ENCODE measurements at regions not wholly inside any gene's neighbourhood (a gene's known extent, or its start where the extent isn't known, plus 50 kb on each side); places are given as distances from the start of the nearest gene placed in this dataset.
"Not testable (repeated sequence)": the region's sequence is repeated elsewhere in the genome, so short reads cannot be mapped to it uniquely, and the experiment has no call there.

- DNase-seq, result peak in 1 of 2 experiments; percentile 29
Observed at GRCh38 chr7:35975851-35976454, 175.1 kb downstream of the SEPTIN7 start.

DNA sequence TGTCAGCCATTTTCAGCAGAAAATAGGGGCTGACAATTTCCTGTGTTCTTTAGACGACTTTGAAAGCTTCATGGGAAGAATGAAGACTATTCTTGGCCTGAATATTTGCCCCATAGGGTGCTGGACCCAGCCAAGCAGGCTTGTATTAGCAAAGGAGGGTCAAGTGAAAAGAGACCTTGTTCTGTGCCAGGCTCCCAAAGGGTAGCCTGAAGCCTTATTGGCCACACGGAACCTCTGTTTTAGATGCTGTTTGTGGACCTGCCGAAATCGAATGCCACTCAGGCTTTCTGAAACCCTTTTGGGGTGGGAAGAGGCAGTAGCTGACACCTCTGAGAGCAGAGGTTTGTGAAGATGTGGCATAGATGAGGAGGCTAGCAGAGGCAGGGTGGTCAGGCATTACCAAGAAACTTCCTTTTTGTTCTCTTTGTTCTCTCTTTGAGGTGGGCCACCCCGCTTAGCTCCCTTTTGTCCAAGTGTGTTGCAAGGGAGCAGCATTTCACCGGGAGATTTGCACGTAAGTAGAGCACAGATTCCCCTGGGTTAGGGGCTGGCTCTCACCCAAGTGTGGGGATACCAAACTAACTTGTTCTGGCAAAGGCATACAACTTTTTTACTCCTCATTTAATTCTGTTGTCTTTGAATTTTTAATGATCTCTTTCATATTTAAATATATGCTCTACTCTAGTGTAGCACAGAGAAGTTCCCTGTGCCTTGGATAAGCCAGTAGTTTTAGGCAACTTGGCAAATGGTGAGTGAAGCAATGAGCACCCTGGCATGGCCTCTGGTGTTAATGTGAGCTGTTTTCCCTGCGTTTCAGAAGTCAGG is 174.0 kb upstream of the EEPD1 start:
- DNase-seq, result not testable (repeated sequence)

GRCh38 chr7:35982600-35982999 is 170.5 kb upstream of the EEPD1 start:
- no peak for DNase-seq

DNA sequence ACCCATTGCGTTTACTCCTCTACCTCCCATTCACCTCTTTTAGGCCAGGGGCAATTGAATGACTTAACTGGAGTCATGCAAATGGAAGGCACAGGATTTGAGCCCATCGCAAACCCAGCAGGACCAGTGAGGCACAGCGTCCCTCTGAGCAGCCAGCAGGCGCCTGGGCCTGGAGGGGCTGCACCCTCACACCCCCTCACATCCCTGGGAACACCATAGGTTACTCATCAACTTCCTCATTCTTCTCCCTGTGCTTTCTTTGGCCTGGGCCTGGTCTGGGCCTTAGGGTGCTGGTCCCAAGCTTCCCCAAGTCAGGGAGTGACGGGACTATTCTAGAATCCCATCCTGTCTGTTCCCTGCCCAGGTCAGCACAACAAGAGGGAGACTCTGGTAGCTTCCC is 169.4 kb upstream of the EEPD1 start:
- DNase-seq, result no peak

DNA sequence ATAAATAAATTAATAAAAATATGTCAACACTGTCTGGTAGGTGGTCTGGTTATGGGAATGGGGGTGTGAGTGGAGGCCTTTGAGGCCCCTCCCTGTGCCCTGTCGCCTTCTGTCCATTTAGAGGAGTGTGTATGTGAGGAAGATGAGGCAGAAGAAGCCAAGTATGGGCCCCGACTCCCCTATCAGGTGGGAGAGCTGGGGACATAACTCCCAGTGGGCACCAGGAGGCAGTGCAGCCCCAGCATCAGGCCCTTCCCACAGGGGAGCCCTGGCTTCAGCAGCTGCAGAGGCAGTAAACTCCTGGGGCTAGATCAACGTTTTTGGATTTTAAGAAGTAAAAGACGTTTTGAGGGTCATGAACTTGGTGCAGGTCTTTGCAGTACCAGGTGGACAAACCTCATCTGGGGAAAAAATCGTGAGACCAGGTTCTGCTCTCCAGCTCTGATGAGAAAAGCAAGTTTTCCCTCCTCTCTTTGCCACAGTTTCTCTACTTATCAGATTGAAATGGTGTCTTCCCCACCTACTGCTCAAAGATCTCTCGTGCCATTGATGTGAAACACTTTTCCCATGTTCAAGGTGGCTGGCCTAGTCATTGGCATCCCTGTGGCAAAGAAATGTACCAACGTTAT is 167.8 kb upstream of the EEPD1 start:
- peak; percentile 74 to 80 for DNase-seq

DNA sequence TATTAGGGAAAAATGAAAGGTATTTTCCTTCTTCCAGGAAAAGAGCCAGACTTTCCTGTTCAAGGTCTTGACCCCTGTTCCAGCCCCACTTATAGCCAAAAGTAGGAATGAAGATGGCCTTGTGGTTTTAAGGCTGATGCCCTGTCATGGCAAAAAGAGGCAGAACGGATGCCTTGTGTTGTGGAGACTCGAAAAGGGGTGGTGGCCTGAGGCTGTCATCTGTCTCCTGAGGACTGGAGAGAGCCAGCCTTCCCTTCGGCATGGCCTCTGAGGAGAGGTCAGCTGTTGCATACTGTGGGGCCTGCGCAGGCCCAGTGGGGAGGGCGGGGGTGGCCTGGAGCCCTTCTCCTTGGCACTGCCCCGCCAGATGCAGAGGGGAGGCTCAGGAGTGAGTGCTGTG is 166.0 kb upstream of the EEPD1 start:
- DNase-seq, result no peak

GRCh38 chr7:35988105-35988504 is 164.9 kb upstream of the EEPD1 start:
- no peak for DNase-seq

GRCh38 chr7:35988818-35989217 is 164.2 kb upstream of the EEPD1 start:
- DNase-seq, result no peak

- peak; percentile 27 to 39 for DNase-seq
Observed at GRCh38 chr7:35991511-35992232, 161.4 kb upstream of the EEPD1 start.

DNA sequence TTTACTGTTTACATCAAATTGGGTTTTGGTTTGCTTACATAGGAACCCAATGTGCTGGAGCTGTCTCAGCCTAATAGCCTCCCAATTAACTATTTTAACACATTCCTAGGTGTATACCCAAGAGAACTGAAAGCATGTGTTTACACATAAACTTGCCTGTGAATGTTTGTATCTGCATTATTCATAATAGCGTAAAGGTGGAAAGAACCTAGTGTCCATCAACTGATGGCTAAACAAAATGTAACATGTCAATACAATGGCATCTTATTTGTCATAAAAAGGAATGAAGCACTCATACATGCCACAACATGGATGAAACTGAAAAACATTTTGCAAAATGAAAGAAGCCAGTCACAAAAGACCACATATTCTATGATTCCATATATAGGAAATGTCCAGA is 160.6 kb upstream of the EEPD1 start:
- DNase-seq, result no peak

DNA sequence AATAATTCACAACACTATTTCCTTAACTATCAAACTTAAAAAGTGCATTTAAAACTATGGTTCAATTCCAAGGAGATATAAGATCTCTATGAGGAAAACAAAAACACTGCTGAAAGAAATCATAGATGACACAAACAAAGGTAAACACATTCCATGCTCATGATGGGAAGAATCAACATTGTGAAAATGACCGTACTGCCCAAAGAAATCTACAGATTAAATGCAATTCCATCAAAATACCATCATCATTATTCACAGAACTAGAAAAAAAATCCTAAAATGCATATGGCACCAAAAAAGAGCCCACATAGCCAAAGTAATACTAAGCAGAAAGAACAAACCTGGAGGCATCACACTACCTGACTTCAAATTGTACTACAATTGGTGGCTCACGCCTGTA is 159.9 kb upstream of the EEPD1 start:
- DNase-seq, result no peak

GRCh38 chr7:35993676-35994606 is 159.1 kb upstream of the EEPD1 start:
- DNase-seq, result no peak

DNA sequence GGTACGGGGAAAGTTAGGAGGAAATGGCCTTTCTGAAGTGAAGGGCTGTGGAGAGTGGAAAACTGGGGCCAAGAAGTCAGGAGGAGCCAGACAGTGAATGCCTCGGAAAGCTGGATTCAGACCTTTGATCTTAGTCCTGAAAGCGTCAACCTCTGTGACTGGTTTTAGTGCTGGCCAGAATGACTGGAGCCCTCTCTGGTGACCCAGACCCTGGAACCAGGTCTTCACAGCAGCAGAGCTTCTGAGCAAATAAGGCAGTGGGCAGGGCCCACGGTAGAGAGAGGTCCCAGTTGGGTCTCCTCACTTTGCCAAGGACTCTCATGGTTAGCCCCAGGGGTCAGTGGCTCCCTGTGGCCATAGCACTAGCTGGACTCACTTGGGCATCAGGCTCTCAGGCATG is 157.7 kb upstream of the EEPD1 start:
- no peak for DNase-seq

DNA sequence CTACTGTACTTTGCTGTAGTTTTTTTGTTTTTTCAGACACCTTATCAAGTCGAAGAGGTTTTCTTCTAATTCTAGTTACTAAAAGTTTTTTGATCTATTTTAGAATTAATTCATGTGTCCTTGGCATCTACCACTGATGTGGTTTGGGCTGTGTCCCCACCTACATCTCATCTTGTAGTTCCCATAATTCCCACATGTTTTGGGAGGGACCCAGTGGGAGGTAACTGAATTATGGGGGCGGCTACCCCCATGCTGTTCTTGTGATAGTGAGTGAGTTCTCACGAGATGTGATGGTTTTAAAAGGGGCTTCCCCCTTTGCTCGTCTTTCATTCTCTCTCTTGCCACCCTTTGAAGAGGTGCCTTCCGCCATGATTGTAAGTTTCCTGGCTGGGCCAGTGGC is 154.6 kb upstream of the EEPD1 start:
- no peak for DNase-seq

GRCh38 chr7:36001546-36001945 is 151.5 kb upstream of the EEPD1 start:
- DNase-seq, result no peak

GRCh38 chr7:36002900-36003299 is 150.2 kb upstream of the EEPD1 start:
- no peak for DNase-seq

GRCh38 chr7:36003343-36003742 is 149.7 kb upstream of the EEPD1 start:
- DNase-seq, result no peak

DNA sequence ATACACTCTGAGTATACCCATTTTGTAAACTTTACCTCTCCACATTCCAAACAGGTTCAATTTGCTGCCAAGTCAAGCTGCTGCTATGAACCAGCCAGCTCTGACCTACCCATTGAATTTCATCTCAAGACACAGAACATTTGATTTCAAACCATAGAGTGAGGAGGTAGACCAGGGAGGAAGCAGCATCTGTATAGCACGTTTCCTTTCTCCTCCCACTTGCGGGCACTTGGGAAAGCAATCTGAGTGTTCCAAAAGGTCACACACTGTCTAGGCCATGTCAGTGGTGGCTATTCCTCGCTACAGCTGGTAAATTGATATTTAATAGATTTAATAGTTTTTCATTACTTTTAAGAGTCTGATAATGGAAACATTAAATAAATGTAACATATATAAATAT is 147.8 kb upstream of the EEPD1 start:
- DNase-seq, result peak in 1 of 2 experiments; percentile 20

GRCh38 chr7:36005876-36006275 is 147.2 kb upstream of the EEPD1 start:
- DNase-seq, result no peak

DNA sequence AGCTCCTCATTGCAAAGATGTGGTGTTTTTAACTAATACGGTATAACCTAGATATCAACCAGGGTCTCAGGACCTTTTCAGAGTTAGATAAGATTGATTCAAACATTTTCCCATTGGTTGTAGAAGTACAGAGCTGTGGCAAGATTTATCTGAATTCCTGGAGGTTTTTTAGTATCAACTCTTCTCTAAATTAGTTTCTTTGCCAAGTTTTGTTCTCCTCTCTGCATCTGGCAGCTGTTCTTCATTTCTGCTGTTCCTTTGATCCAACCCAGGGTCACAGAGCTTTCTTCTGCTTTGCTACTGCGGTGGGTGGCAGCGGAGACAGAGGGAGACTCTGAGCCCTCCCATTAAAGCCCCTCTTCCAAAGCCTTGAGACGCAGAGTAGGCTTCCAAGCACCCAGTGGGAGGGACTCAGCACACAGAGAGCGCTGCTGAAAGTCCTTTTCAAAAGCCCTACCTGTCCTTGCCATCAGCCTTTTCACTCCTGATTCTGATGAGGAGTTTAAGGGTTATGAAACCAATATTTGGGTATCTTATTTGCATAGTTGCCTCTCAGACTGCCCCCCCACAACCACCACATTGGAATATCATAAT is 146.3 kb upstream of the EEPD1 start:
- DNase-seq, result no peak

- DNase-seq, result no peak
Observed at GRCh38 chr7:36010656-36011587, 142.1 kb upstream of the EEPD1 start.
